K562 (cell line): ENCODE measurements at regions not wholly inside any gene's neighbourhood (a gene's known extent, or its start where the extent isn't known, plus 50 kb on each side); places are given as distances from the start of the nearest gene placed in this dataset.

Source experiments
- ATAC-seq: fragments of 200-7000 bp; cut with Tn5 transposase; 3 replicates; pipeline ENCODE4 v1.9.1; 2020; ENCODE audit warnings: moderate library complexity
- BruUV-seq: library from RNA; stranded (reverse); fragments of 400-500 nt; replicated peaks from 2 replicates; lab custom pipeline; 2021; lab: Mats Ljungman, UMichigan
- CTCF ChIA-PET: fragments of 300-600 bp; formaldehyde crosslinking; extraction: SDS; loops from one replicate; lab custom pipeline; 2021; ENCODE audit warnings: low intra/inter-chr PET ratio; lab: Yijun Ruan, JAX
- POLR2A ChIA-PET: fragments of 300-600, 350-650 bp; sonication (Branson Sonifier 250); formaldehyde crosslinking; extraction: SDS; loops from one replicate; lab custom pipeline; 2021; ENCODE audit warnings: antibody characterized with exemption, inconsistent platforms; lab: Yijun Ruan, JAX
- DNase-seq, 4 experiments: peaks; one replicate each; pipeline versions ENCODE4 v3.0.0 to v3.0.0-alpha.2; 2011 to 2018; ENCODE audit warnings: low spot score in 3 of 4, mixed read lengths in 3 of 4; ENCODE audit errors: extremely low read depth in 1 of 4
- FAIRE-seq: peaks from 2 replicates; lab custom pipeline; 2011; peaks lifted over from hg19 to GRCh38; lab: Jason Lieb, UNC
- H2AFZ ChIP-seq: 2 replicates; pipeline ENCODE4 v1.6.0; 2011; ENCODE audit warnings: low read depth, low read length, control low read depth, inconsistent platforms
- H3K27ac ChIP-seq: fragments of 200-600 bp; 3 replicates; pipeline ENCODE4 v1.8.0; 2011; ENCODE audit warnings: low read depth, mild to moderate bottlenecking, control low read depth, inconsistent platforms, low read length, moderate library complexity, mixed read lengths; ENCODE audit errors: extremely low read depth
- H3K27me3 ChIP-seq, 2 experiments: fragments of 300-600 bp in 1 of 2; 2 replicates in 1 of 2; 3 replicates in 1 of 2; pipeline versions ENCODE4 v1.6.0 to v1.8.0; 2011; ENCODE audit warnings: inconsistent platforms in 2 of 2, low read length in 2 of 2, mild to moderate bottlenecking in 1 of 2, mixed read lengths in 1 of 2, moderate library complexity in 1 of 2; ENCODE audit not compliant: control insufficient read depth in 2 of 2, insufficient read depth in 2 of 2
- H3K36me3 ChIP-seq: fragments of 300-600 bp; 3 replicates; pipeline ENCODE4 v1.8.0; 2011; ENCODE audit warnings: mild to moderate bottlenecking, low read length, inconsistent platforms; ENCODE audit not compliant: control insufficient read depth, insufficient read depth
- H3K4me1 ChIP-seq, 2 experiments: fragments of 200-600 bp in 1 of 2; replicated peaks in 1 of 2; 2 replicates in 1 of 2; 3 replicates in 1 of 2; pipeline versions ENCODE4 v1.5.1 to v1.8.0; 2011; ENCODE audit warnings: inconsistent platforms in 2 of 2, low read length in 2 of 2, mild to moderate bottlenecking in 1 of 2, mixed read lengths in 1 of 2, moderate library complexity in 1 of 2; ENCODE audit not compliant: control insufficient read depth in 2 of 2, insufficient read depth in 2 of 2
- H3K4me2 ChIP-seq: 2 replicates; pipeline ENCODE4 v1.6.1; 2011; ENCODE audit warnings: low read length, control low read depth, inconsistent platforms, mixed read lengths; ENCODE audit not compliant: insufficient read depth
- H3K4me3 ChIP-seq: fragments of 200-600 bp; sonication (generic), shearing (Covaris generic); 2 replicates; pipeline ENCODE4 v1.5.1; 2016; ENCODE audit warnings: control low read depth, inconsistent platforms
- H3K79me2 ChIP-seq: fragments of 200-600 bp; 3 replicates; pipeline ENCODE4 v1.8.0; 2011; ENCODE audit warnings: low read length, inconsistent platforms; ENCODE audit not compliant: control insufficient read depth, insufficient read depth
- H3K9ac ChIP-seq, 2 experiments: 2 replicates each; pipeline versions ENCODE4 v1.6.0 to v1.6.1; 2011; ENCODE audit warnings: low read depth in 2 of 2, low read length in 2 of 2, control low read depth in 1 of 2, inconsistent platforms in 1 of 2, mild to moderate bottlenecking in 1 of 2, mixed read lengths in 1 of 2; ENCODE audit not compliant: insufficient read depth in 1 of 2
- H3K9me1 ChIP-seq: one replicate; pipeline ENCODE4 v1.6.0; 2011; ENCODE audit warnings: inconsistent platforms, mild to moderate bottlenecking, low read length, moderate library complexity; ENCODE audit not compliant: control insufficient read depth, insufficient read depth
- H3K9me3 ChIP-seq: replicated peaks from 2 replicates; pipeline ENCODE4 v1.5.1; 2011; ENCODE audit warnings: low read depth, low read length, inconsistent platforms; ENCODE audit not compliant: control insufficient read depth, insufficient read depth
- H4K20me1 ChIP-seq: replicated peaks from 2 replicates; pipeline ENCODE4 v1.6.1; 2011; ENCODE audit warnings: low read length, inconsistent platforms, mixed read lengths; ENCODE audit not compliant: control insufficient read depth, insufficient read depth
- BCL6 ChIP-seq: fragments of 250-450 bp; sonication (Bioruptor Pico); IDR thresholded peaks from 2 replicates; pipeline ENCODE4 v1.4.0; 2020
- BDP1 ChIP-seq: IDR thresholded peaks from 3 replicates; pipeline ENCODE4 v1.6.1; 2011; ENCODE audit not compliant: insufficient read length, insufficient read depth
- POLR2H ChIP-seq: IDR thresholded peaks from 2 replicates; pipeline ENCODE4 v1.6.1; 2016; ENCODE audit warnings: missing genetic modification characterization, low read depth, mild to moderate bottlenecking, control low read depth, missing compliant biosample characterization, moderate library complexity
- WGBS: fragments of 100-300 bp; shearing (Covaris generic); methylation state at CpG from one replicate; pipeline ENCODE4 v1.1.6; 2016; ENCODE audit warnings: low coverage, mixed read lengths; ENCODE audit not compliant: insufficient coverage; ENCODE audit errors: missing lambda C conversion rate; 5-methylcytosine and 5-hydroxymethylcytosine counted together
- in situ Hi-C: fragments of 300-500 bp; cut with MboI; formaldehyde crosslinking; loops from 4 replicates; pipeline ENCODE4 v1.15.0; 2018; ENCODE audit warnings: inconsistent platforms, mixed read lengths
- intact Hi-C: fragments of 100-400 bp; cut with micrococcal nuclease; formaldehyde crosslinking; loops from 2 replicates; pipeline ENCODE4 v1.14.2; 2022
- TF ChIP-seq, protein P1 (sequence below): fragments of 150-350 bp; IDR thresholded peaks from 2 replicates; pipeline ENCODE4 v1.6.1; 2014; ENCODE audit warnings: low read depth, mild to moderate bottlenecking, low read length, borderline replicate concordance

DNA sequence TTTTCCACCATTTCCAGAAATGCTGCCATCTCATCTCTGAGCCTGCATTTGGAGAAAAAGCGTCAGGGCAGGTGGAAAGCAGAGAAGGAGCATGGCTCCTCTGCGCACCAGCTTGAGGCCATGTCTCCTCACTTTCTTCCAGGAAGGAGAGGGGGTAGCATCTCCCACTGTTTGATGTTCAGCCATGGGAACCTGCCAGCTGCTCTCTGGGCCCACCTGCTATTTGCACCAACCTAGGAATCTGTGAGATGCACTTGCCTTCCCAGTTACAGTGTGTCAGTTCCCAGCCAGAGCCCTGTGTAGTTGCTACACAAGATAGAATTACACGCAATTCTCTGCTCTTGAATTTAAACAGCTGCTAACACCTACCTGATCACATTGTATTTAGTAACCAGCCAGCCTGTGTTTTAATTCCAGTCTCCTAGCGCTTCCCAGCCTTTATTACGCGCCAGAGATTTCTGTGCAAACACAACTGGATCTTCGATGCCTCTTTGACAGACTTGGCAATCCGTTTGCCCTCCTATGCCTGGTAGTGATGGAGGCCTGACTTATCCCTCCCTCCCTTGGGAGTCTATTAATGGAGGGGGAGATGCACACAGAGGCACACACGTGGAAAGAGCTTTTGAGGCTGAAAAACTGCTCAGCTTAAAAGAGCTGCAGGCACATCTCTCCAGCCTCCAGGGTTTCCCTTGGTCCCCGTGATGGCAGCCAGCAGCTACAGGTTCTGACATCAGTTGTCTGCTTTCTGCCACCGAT, 98.1 kb upstream of the SEC14L1 start:
- Histone ChIP-seq H3K27me3 (peaks cover 36 to 74% of the 10 kb centered on the region in 2 experiments), H3K4me3 (no peak overlapping the region), H3K27ac (no peak overlapping the region), H3K36me3 (no peaks in the 10 kb centered on the region), H3K4me2 (no peak overlapping the region), H3K79me2 (no peaks in the 10 kb centered on the region), H3K9me3 (no peaks in the 10 kb centered on the region), H4K20me1 (peaks cover 4% of the 10 kb centered on the region), H2AFZ (no peak overlapping the region), H3K4me1 (no peaks in the 10 kb centered on the region; a peak in 1 of 5 replicates), H3K9me1 (no peaks in the 10 kb centered on the region), H3K9ac (no peak overlapping the region)
- ATAC-seq (no peak), DNase-seq (no peak), FAIRE-seq (no peak)
- POLR2A ChIA-PET = interaction anchor here (0.6 to 1.3 kb wide), 3 partner anchors 8 to 179 kb away, joined by 3 to 5 read pairs (median 3); no protein-coding TSS in a partner anchor
- 21% methylated on average over 11 of the region's 11 CpGs for WGBS
- BruUV-seq = no TSS peak
- intact Hi-C loops (no loop called here), in situ Hi-C loops (no loop called here)
- CTCF ChIA-PET = interaction anchor here (0.6 kb wide), 1 partner anchor 20 kb away, joined by 5 read pairs; no protein-coding TSS in a partner anchor
- TF ChIP-seq BDP1 (no peak), BCL6 (CRISPR knock-in tag) (no peak), POLR2H (no peak)
- TF ChIP-seq, protein P1, sequence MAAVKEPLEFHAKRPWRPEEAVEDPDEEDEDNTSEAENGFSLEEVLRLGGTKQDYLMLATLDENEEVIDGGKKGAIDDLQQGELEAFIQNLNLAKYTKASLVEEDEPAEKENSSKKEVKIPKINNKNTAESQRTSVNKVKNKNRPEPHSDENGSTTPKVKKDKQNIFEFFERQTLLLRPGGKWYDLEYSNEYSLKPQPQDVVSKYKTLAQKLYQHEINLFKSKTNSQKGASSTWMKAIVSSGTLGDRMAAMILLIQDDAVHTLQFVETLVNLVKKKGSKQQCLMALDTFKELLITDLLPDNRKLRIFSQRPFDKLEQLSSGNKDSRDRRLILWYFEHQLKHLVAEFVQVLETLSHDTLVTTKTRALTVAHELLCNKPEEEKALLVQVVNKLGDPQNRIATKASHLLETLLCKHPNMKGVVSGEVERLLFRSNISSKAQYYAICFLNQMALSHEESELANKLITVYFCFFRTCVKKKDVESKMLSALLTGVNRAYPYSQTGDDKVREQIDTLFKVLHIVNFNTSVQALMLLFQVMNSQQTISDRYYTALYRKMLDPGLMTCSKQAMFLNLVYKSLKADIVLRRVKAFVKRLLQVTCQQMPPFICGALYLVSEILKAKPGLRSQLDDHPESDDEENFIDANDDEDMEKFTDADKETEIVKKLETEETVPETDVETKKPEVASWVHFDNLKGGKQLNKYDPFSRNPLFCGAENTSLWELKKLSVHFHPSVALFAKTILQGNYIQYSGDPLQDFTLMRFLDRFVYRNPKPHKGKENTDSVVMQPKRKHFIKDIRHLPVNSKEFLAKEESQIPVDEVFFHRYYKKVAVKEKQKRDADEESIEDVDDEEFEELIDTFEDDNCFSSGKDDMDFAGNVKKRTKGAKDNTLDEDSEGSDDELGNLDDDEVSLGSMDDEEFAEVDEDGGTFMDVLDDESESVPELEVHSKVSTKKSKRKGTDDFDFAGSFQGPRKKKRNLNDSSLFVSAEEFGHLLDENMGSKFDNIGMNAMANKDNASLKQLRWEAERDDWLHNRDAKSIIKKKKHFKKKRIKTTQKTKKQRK = no peak
